ENCODE measurements at regions not wholly inside any gene's neighbourhood (a gene's known extent, or its start where the extent isn't known, plus 50 kb on each side); places are given as distances from the start of the nearest gene placed in this dataset.

DNA sequence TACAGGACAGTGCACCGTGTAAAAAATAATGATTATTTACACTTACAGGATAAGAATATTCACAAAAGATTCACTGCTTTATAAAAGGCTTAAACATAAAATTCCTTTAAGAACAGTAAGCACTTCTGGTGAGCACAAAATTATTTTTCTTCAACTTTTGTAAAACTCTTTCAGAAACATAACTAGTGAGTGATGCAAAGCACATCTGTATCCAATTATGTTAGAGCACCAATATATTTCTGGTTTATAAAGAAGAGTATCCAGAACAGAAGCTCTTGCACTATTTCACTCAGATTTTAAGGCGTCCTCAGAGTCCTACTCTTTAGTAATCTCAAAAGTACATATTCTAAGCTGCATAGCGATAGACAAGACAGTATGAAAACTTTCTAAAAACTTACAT lies 276.0 kb downstream of the C4orf33 start:
- no peak overlapping the region for H2AFZ ChIP-seq (replicated peaks; ENCODE audit: low read length, poor library complexity)
- H3K18ac ChIP-seq (ENCODE audit: low read depth, low read length) = no peak overlapping the region
- WGBS, 2 experiments (ENCODE audit: extremely low coverage in 2 of 2, insufficient read length in 1 of 2) = no CpG with 5 or more reads among the region's 3 CpGs
- no peak overlapping the region for H3K56ac ChIP-seq (ENCODE audit: extremely low read depth, insufficient read depth, low read length)
- no peaks in the 10 kb centered on the region for H4K20me1 ChIP-seq (ENCODE audit: insufficient read depth, low read length)
- no peak overlapping the region for H2BK120ac ChIP-seq (ENCODE audit: low read depth, low read length)
- H3K4me2 ChIP-seq (ENCODE audit: low read depth, low read length) = no peak overlapping the region
- no peaks in the 10 kb centered on the region for H3K9me3 ChIP-seq (ENCODE audit: control insufficient read depth, insufficient read depth, low read length)
- no peaks in the 10 kb centered on the region for H3K36me3 ChIP-seq (ENCODE audit: control insufficient read depth, insufficient read depth, low read length)
- DNase-seq (no peak), ATAC-seq (ENCODE audit: low read depth) (no peak)
- no peaks in the 10 kb centered on the region for H3K79me1 ChIP-seq (ENCODE audit: low read depth in 1 of 2, low read length in 2 of 2)
- H2AK5ac ChIP-seq (ENCODE audit: low read depth, low read length) = no peak overlapping the region
- H3K4ac ChIP-seq (ENCODE audit: low read depth, low read length) = no peak overlapping the region
- H4K5ac ChIP-seq (ENCODE audit: low read depth, low read length) = no peak overlapping the region
- dilution Hi-C loops (cut with HindIII; ENCODE audit: low sequenced_read_pairs, unreplicated experiment) (no loop called here), in situ Hi-C loops (cut with MboI; ENCODE audit: low sequenced_read_pairs) (no loop called here), intact Hi-C loops (cut with micrococcal nuclease) (no loop called here)
- H3K27me3 ChIP-seq (ENCODE audit: control insufficient read depth, insufficient read depth, low read length) = no peaks in the 10 kb centered on the region
- H3K4me1 ChIP-seq (ENCODE audit: control insufficient read depth, insufficient read depth, low read length) = no peaks in the 10 kb centered on the region
- no peak overlapping the region for H2BK5ac ChIP-seq (ENCODE audit: low read depth, low read length, poor library complexity, severe bottlenecking)
- H3K23ac ChIP-seq (ENCODE audit: low read depth, low read length) = no peak overlapping the region
- no peak overlapping the region for H3K4me3 ChIP-seq (ENCODE audit: insufficient read depth, low read depth, low read length)
- no peak overlapping the region for H4K8ac ChIP-seq (ENCODE audit: low read depth in 2 of 2, low read length in 2 of 2)
- POLR2A ChIA-PET (ENCODE audit: unreplicated experiment) = no interaction called here
- no peak overlapping the region for H2BK20ac ChIP-seq (ENCODE audit: low read depth, low read length)
- TF ChIP-seq CEBPB (IDR thresholded peaks at IDR 0.05; ENCODE audit: low read depth, low read length) (no peak), RCOR1 (IDR thresholded peaks at IDR 0.05; ENCODE audit: insufficient replicate concordance, low read length) (no peak)
- H3K27ac ChIP-seq (ENCODE audit: insufficient read depth, low read length) = no peak overlapping the region
- no peak overlapping the region for H2AK9ac ChIP-seq (replicated peaks; ENCODE audit: low read depth, low read length, poor library complexity)
- H2BK15ac ChIP-seq (ENCODE audit: low read depth, low read length) = no peak overlapping the region
- H3K9me1 ChIP-seq (ENCODE audit: insufficient read depth, low read length) = no peaks in the 10 kb centered on the region
- H4K91ac ChIP-seq (ENCODE audit: insufficient read depth, low read depth, low read length) = no peak overlapping the region
- no peak overlapping the region for H3K14ac ChIP-seq (replicated peaks; ENCODE audit: low read depth, low read length)
- no peak overlapping the region for H3K9ac ChIP-seq (ENCODE audit: low read depth, low read length)
- CTCF ChIA-PET = no interaction called here
- BruUV-seq (replicated peaks) = no TSS peak

Measured in IMR-90 (cell line).